ENCODE measurements at regions not wholly inside any gene's neighbourhood (a gene's known extent, or its start where the extent isn't known, plus 50 kb on each side); places are given as distances from the start of the nearest gene placed in this dataset.

DNA sequence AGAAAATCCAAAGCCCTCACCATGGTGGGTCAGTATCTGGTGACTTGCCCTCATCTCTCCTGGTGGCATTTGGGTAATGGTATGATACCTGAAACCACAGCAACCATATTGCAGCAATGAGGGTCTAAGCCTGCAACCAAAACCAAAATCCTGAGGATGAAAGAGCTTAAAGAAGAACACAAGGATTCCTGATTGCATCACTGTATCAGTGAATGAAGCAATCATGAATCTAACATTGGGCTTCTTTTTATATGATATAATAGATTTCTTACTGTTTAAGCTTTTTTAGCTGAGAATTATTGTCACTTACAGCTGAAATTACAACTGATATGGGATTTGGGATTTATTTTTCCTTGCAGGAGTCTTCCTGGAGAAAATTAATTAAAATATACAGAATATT lies 269.9 kb downstream of the MEF2C start:
- DNase-seq: no peak

- no peak for DNase-seq
Observed at GRCh38 chr5:88610586-88610985, 272.4 kb downstream of the MEF2C start.

DNA sequence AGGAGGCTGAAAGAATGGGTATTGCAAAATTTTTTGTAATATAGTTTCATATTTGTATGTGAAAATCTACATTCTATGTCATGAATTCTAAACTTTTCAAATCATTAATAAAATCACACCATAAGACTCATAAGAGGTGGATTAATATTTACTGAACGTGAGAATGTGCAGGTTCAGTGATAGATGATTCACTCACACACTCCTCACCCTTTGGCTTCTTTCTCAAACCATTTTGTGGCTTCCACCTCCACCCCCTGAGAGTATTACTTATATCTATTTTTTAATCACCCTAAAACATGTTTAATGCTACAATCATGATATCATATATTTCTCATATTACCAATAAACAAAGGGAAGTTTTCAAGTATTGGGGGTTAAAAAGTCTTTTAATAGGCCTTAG lies 275.5 kb downstream of the MEF2C start:
- DNase-seq: no peak

- DNase-seq: no peak
Observed at GRCh38 chr5:88606626-88607025, 276.4 kb downstream of the MEF2C start.

- no peak for DNase-seq
Observed at GRCh38 chr5:88606173-88606572, 276.8 kb downstream of the MEF2C start.

- no peak for DNase-seq
Observed at GRCh38 chr5:88602584-88602983, 280.4 kb downstream of the MEF2C start.

- no peak for DNase-seq
Observed at GRCh38 chr5:88594441-88594840, 288.5 kb downstream of the MEF2C start.

GRCh38 chr5:88588609-88589008 lies 294.4 kb downstream of the MEF2C start:
- no peak for DNase-seq

DNA sequence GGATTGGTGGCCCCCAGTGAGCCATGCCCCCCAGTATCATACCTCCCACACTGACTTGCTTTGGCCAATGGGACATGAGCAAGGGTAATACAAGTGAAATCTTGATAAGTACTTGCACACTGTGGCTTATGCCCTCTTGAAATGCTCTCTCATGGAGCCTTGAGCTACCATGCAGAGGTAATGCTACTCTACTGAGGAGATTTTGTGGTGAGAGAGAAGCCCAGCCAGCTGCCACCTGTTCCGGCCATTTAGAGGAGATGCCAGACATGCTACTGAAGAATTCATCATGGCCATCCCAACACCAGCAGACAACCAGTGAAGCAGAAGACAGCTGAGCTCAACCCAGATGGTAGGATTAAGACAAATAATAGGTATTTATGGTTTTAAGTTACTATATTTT lies 299.5 kb downstream of the MEF2C start:
- DNase-seq: no peak

DNA sequence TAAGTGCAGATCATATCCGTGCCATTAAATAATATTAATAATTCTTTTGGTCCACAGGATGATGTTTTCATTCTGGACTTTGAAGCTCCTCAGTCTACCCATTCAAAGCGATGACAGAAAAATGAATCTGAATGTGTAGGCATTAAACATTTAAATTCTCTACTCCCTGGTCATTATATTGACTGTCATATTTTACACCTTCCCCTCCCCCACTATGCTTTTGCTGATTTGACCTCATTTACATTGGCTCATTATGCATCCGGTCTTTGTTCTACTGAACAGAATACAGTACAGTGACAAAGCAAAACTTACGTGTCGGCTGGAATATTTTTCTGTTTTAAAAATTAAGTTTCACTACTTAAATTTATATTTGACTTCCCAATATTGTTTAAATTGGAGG lies 289.7 kb upstream of the TMEM161B start:
- no peak for DNase-seq

DNA sequence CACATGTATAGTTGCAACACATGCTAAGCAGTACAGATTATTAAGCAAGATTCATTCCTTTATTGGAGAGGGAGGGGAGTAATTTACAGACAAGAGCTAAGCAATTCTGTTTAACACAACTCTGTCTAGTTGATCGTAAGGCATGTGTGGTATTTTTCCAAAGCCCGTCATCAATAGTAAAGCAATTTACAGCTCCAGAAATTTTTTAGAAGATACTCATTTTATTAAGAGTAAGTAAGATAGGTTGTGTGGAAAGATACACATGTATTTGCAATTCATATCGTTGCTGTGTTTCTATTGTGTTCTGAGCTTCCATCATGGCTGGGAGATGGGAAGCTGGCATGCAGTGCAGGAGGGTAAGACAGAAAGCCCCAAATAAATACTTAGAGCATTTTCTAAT lies 289.2 kb upstream of the TMEM161B start:
- DNase-seq: no peak

GRCh38 chr5:88557131-88557530 lies 288.5 kb upstream of the TMEM161B start:
- DNase-seq: no peak

DNA sequence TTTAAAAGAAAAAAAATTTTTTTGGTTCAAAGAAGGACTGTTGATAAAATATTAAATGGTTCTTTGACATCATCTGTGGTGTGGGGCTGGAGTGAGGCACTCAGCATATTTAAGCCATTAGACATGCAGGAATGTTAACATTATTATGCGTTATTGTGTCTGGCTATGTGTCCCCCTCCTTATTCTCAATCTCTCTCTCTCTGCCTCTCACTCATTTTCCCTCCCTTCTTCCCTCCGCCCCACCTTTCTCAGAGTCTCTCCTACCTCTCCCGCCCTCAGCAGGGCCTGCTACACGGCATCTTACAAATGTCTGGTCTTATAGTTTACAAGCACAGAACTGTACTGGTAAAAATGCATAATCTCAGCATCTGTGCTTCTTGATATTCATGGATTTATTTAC lies 287.8 kb upstream of the TMEM161B start:
- no peak for DNase-seq

- no peak for DNase-seq
Observed at GRCh38 chr5:88555674-88556073, 287.0 kb upstream of the TMEM161B start.

DNA sequence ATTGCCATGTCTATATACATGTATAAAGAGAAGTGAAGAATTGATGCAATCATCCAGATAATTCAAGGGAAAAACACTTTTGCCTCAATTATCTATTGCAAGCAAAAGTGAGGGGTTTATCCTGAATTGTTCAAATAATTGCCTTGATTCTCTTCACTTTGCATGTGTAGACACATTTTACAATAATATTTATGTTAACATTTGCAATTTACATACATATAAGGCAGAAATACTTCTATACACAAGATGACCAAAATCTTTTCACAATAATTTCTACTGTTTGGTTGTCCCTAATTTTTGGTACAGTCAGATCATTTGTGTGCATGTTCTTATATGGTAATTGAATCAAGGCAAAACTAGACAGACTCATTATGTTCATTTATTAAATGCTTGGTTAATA lies 285.3 kb upstream of the TMEM161B start:
- no peak for DNase-seq

GRCh38 chr5:88553136-88553875 lies 284.7 kb upstream of the TMEM161B start:
- no peak for DNase-seq

- DNase-seq: no peak
Observed at GRCh38 chr5:88552426-88552825, 283.8 kb upstream of the TMEM161B start.

DNA sequence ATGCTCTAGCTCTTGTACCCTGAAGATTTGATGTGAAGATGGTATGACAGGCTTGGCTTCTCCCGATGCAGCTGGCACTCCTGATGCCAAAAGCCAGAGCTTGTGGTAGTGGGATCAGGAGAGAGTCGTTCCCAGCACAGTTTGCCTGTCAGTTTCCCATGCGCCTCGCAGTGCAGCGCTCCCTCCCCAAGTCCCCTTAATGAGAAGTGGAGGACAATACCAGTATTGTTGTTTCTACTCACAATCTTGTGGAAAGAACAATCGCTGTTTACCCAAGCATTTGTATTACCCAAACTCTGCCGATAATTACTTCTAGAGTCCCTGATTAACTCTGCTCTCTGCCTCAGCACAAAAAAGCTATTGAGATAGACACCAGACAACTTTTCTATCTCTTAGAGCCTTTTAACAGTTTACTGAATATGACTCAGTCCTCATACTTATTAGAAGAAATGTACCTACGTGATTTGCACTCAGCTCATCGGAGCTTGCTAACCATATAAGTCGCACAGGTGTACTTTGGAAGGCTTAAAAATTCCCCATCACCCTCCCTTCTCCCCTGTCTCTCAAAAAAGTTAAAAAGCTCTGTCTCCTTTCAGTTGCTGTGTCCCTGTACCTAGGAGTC lies 283.2 kb upstream of the TMEM161B start:
- no peak for DNase-seq

- DNase-seq: no peak
Observed at GRCh38 chr5:88550736-88551135, 282.1 kb upstream of the TMEM161B start.

- no peak for DNase-seq
Observed at GRCh38 chr5:88548136-88548805, 279.6 kb upstream of the TMEM161B start.

- DNase-seq: no peak
Observed at GRCh38 chr5:88545338-88545737, 276.7 kb upstream of the TMEM161B start.

- DNase-seq: no peak
Observed at GRCh38 chr5:88544671-88545070, 276.0 kb upstream of the TMEM161B start.

- DNase-seq: no peak
Observed at GRCh38 chr5:88544136-88544645, 275.5 kb upstream of the TMEM161B start.

DNA sequence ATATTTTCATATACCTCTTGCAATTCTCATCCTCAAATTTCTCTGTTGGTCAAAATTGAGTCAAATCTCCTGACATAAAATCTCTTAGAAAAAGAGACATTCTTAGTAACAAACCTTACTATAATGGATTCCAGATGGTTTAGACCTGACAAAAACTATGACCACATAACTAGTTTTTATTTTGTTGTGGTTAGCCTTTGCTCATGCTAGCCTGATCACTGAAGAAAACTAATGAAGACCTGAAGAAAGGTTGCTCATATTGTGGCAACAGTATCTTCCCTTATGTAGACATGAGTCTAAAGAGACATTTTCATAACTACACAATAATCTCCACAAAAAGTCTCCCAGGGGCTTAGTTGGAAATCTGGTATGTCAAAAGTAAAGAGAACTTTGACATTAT lies 274.1 kb upstream of the TMEM161B start:
- DNase-seq: no peak
